NCI-H82 (cell line): ENCODE measurements at regions not wholly inside any gene's neighbourhood (a gene's known extent, or its start where the extent isn't known, plus 50 kb on each side); places are given as distances from the start of the nearest gene placed in this dataset.

Experiments
- DNase-seq: peaks from one replicate; lab custom pipeline; 2025; lab: John Stamatoyannopoulos, UW

- peak; percentile 98 for DNase-seq
Measured at GRCh38 chr3:117756563-117756962, 1047.0 kb downstream of the TUSC7 start.

- no peak for DNase-seq
Measured at GRCh38 chr3:117761703-117762620, 1052.4 kb downstream of the TUSC7 start.

GRCh38 chr3:117762621-117763037 is 1053.0 kb downstream of the TUSC7 start:
- DNase-seq, result peak; percentile 70

GRCh38 chr3:117763561-117763960 is 1054.0 kb downstream of the TUSC7 start:
- peak; percentile 80 for DNase-seq

- no peak for DNase-seq
Measured at GRCh38 chr3:117768581-117768980, 1059.0 kb downstream of the TUSC7 start.

GRCh38 chr3:117774130-117774529 is 1064.6 kb downstream of the TUSC7 start:
- no peak for DNase-seq

- no peak for DNase-seq
Measured at GRCh38 chr3:117786349-117786748, 1076.8 kb downstream of the TUSC7 start.

- peak; percentile 97 for DNase-seq
Measured at GRCh38 chr3:117788061-117788460, 1078.5 kb downstream of the TUSC7 start.

- peak; percentile 87 for DNase-seq
Measured at GRCh38 chr3:117788506-117788905, 1078.9 kb downstream of the TUSC7 start.

- DNase-seq, result peak; percentile 91
Measured at GRCh38 chr3:117790235-117790987, 1080.8 kb downstream of the TUSC7 start.

GRCh38 chr3:117793622-117794265 is 1084.2 kb downstream of the TUSC7 start:
- DNase-seq, result peak; percentile 37

GRCh38 chr3:117798221-117798620 is 1088.6 kb downstream of the TUSC7 start:
- no peak for DNase-seq

- DNase-seq, result no peak
Measured at GRCh38 chr3:117798687-117799386, 1089.3 kb downstream of the TUSC7 start.

GRCh38 chr3:117799387-117799735 is 1089.8 kb downstream of the TUSC7 start:
- DNase-seq, result no peak

GRCh38 chr3:117801912-117802239 is 1092.3 kb downstream of the TUSC7 start:
- peak; percentile 50 for DNase-seq

GRCh38 chr3:117809186-117810081 is 1099.9 kb downstream of the TUSC7 start:
- no peak for DNase-seq

GRCh38 chr3:117811786-117812185 is 1102.2 kb downstream of the TUSC7 start:
- no peak for DNase-seq

- DNase-seq, result no peak
Measured at GRCh38 chr3:117814975-117815374, 1105.4 kb downstream of the TUSC7 start.

- no peak for DNase-seq
Measured at GRCh38 chr3:117817103-117817502, 1107.5 kb downstream of the TUSC7 start.

- no peak for DNase-seq
Measured at GRCh38 chr3:117818592-117818991, 1109.0 kb downstream of the TUSC7 start.

- DNase-seq, result no peak
Measured at GRCh38 chr3:117820658-117821299, 1111.2 kb downstream of the TUSC7 start.
